CD14-positive monocyte (primary cell): ENCODE measurements at regions not wholly inside any gene's neighbourhood (a gene's known extent, or its start where the extent isn't known, plus 50 kb on each side); places are given as distances from the start of the nearest gene placed in this dataset.

Experiments
- DNase-seq, 3 donors: peaks; one replicate each; pipeline ENCODE4 v3.0.0-alpha.2; 2011 to 2022
- H2AFZ ChIP-seq: 2 replicates; pipeline ENCODE4 v1.6.0; 2012; ENCODE audit warnings: mild to moderate bottlenecking, low read depth, low read length, inconsistent platforms; ENCODE audit not compliant: insufficient read depth, poor library complexity, severe bottlenecking
- H3K27ac ChIP-seq, 2 donors: 1 replicate in 1 of 2; 2 replicates in 1 of 2; pipeline ENCODE4 v1.5.1; 2012 to 2013; ENCODE audit warnings: low read length in 2 of 2, control low read depth in 1 of 2, inconsistent platforms in 1 of 2, low read depth in 1 of 2, mild to moderate bottlenecking in 1 of 2
- H3K27me3 ChIP-seq, 2 donors: one replicate each; pipeline versions ENCODE4 v1.6.0 to v1.6.1; 2011 to 2013; ENCODE audit warnings: low read length in 2 of 2; ENCODE audit not compliant: control insufficient read depth in 2 of 2, insufficient read depth in 2 of 2
- H3K36me3 ChIP-seq, 2 donors: replicated peaks in 1 of 2; 1 replicate in 1 of 2; 2 replicates in 1 of 2; pipeline versions ENCODE4 v1.5.1 to v1.6.1; 2012 to 2013; ENCODE audit warnings: low read length in 2 of 2, control low read depth in 1 of 2, inconsistent platforms in 1 of 2, mild to moderate bottlenecking in 1 of 2; ENCODE audit not compliant: insufficient read depth in 2 of 2, control insufficient read depth in 1 of 2
- H3K4me1 ChIP-seq, 2 donors: 1 replicate in 1 of 2; 2 replicates in 1 of 2; pipeline versions ENCODE4 v1.5.1 to v1.6.1; 2012 to 2013; ENCODE audit warnings: low read length in 2 of 2, control low read depth in 1 of 2, inconsistent platforms in 1 of 2, mild to moderate bottlenecking in 1 of 2, moderate library complexity in 1 of 2; ENCODE audit not compliant: insufficient read depth in 2 of 2, control insufficient read depth in 1 of 2
- H3K4me2 ChIP-seq: replicated peaks from 2 replicates; pipeline ENCODE3; 2012; ENCODE audit warnings: low read length, moderate library complexity, mild to moderate bottlenecking; ENCODE audit not compliant: poor library complexity, severe bottlenecking; ENCODE audit errors: extremely low read depth
- H3K4me3 ChIP-seq, 3 experiments: fragments of 200-600 bp in 1 of 3; sonication (generic) in 1 of 3; replicated peaks in 1 of 3; 1 replicate in 2 of 3; 2 replicates in 1 of 3; pipeline ENCODE4 v1.5.1; 2011 to 2013; ENCODE audit warnings: low read length in 3 of 3, mild to moderate bottlenecking in 3 of 3, control low read depth in 2 of 3, low read depth in 2 of 3, inconsistent platforms in 1 of 3, moderate library complexity in 1 of 3
- H3K79me2 ChIP-seq: 2 replicates; pipeline ENCODE4 v1.6.0; 2012; ENCODE audit warnings: mild to moderate bottlenecking, control low read depth, inconsistent platforms, low read length, moderate library complexity; ENCODE audit not compliant: insufficient read depth
- H3K9ac ChIP-seq: 2 replicates; pipeline ENCODE4 v1.6.0; 2017; ENCODE audit warnings: low read length, mild to moderate bottlenecking; ENCODE audit not compliant: insufficient read depth, poor library complexity, severe bottlenecking
- H3K9me3 ChIP-seq, 2 donors: replicated peaks in 1 of 2; 1 replicate in 1 of 2; 2 replicates in 1 of 2; pipeline versions ENCODE4 v1.5.1 to v1.6.1; 2012 to 2013; ENCODE audit warnings: low read length in 2 of 2, control low read depth in 1 of 2; ENCODE audit not compliant: control insufficient read depth in 1 of 2, insufficient read depth in 1 of 2
- H4K20me1 ChIP-seq: 2 replicates; pipeline ENCODE4 v1.6.0; 2012; ENCODE audit warnings: mild to moderate bottlenecking, low read length, control low read depth, moderate library complexity; ENCODE audit not compliant: insufficient read depth
- H3K27ac Mint-ChIP-seq, 7 donors: one replicate each; pipeline ENCODE4 v1.8.0; 2020; ENCODE audit warnings: mild to moderate bottlenecking in 7 of 7, mixed read lengths in 7 of 7, moderate library complexity in 6 of 7, inconsistent platforms in 2 of 7
- H3K27me3 Mint-ChIP-seq, 3 donors: one replicate each; pipeline ENCODE4 v1.8.0; 2021 to 2022; ENCODE audit warnings: low read depth in 3 of 3, mild to moderate bottlenecking in 3 of 3, mixed read lengths in 3 of 3, moderate library complexity in 3 of 3, inconsistent platforms in 1 of 3
- H3K36me3 Mint-ChIP-seq, 2 donors: one replicate each; pipeline ENCODE4 v1.8.0; 2020; ENCODE audit warnings: mixed read lengths in 2 of 2, inconsistent platforms in 1 of 2, mild to moderate bottlenecking in 1 of 2
- H3K4me1 Mint-ChIP-seq: one replicate; pipeline ENCODE4 v1.8.0; 2020; ENCODE audit warnings: mild to moderate bottlenecking, mixed read lengths
- H3K4me3 Mint-ChIP-seq, 2 donors: one replicate each; pipeline ENCODE4 v1.8.0; 2020; ENCODE audit warnings: mild to moderate bottlenecking in 2 of 2, mixed read lengths in 2 of 2, moderate library complexity in 1 of 2
- H3K9me3 Mint-ChIP-seq, 7 donors: one replicate each; pipeline ENCODE4 v1.8.0; 2020 to 2022; ENCODE audit warnings: mixed read lengths in 7 of 7, mild to moderate bottlenecking in 6 of 7, moderate library complexity in 6 of 7, inconsistent platforms in 2 of 7
- CTCF ChIP-seq: fragments of 200-600 bp; IDR thresholded peaks from one replicate; pipeline ENCODE4 v1.8.0; 2022; ENCODE audit warnings: antibody characterized with exemption, mild to moderate bottlenecking
- WGBS: methylation state at CpG from one replicate; pipeline ENCODE4 v1.1.5; 2013; ENCODE audit warnings: missing lambda C conversion rate; ENCODE audit not compliant: insufficient coverage; 5-methylcytosine and 5-hydroxymethylcytosine counted together
- intact Hi-C, 2 donors: fragments of 100-400 bp; cut with micrococcal nuclease; formaldehyde crosslinking; loops; one replicate each; pipeline versions ENCODE4 v1.15.0 to v1.15.1; 2023

GRCh38 chr3:147795418-147795817, 386.3 kb downstream of the ZIC1 start:
- intact Hi-C loops: no loop called here
- Histone ChIP-seq H3K27me3 (no peaks in the 10 kb centered on the region), H4K20me1 (no peaks in the 10 kb centered on the region), H3K4me2 (no peak overlapping the region), H3K36me3 (no peaks in the 10 kb centered on the region), H3K4me3 (no peak overlapping the region), H3K4me1 (no peaks in the 10 kb centered on the region), H3K79me2 (no peaks in the 10 kb centered on the region), H3K9me3 (no peaks in the 10 kb centered on the region), H3K27ac (no peak overlapping the region), H3K9ac (no peak overlapping the region), H2AFZ (no peak overlapping the region)
- H3K27me3 Mint-ChIP-seq: no peaks in the 10 kb centered on the region
- no peak overlapping the region for H3K27ac Mint-ChIP-seq
- TF ChIP-seq CTCF: no peak
- peaks cover 0 to 3% (median 0%) of the 10 kb centered on the region in 7 donors for H3K9me3 Mint-ChIP-seq
- no peaks in the 10 kb centered on the region for H3K4me1 Mint-ChIP-seq
- H3K4me3 Mint-ChIP-seq: no peak overlapping the region
- H3K36me3 Mint-ChIP-seq: no peaks in the 10 kb centered on the region
- DNase-seq: no peak
- no CpG with 5 or more reads among the region's 1 CpG for WGBS

- Histone ChIP-seq H3K27ac (no peak overlapping the region), H3K4me1 (no peaks in the 10 kb centered on the region), H3K79me2 (no peaks in the 10 kb centered on the region), H3K4me2 (no peak overlapping the region), H4K20me1 (no peaks in the 10 kb centered on the region), H3K4me3 (no peak overlapping the region), H3K36me3 (no peaks in the 10 kb centered on the region), H3K27me3 (no peaks in the 10 kb centered on the region), H3K9ac (no peak overlapping the region), H3K9me3 (no peaks in the 10 kb centered on the region), H2AFZ (no peak overlapping the region)
- DNase-seq: no peak
- Mint-ChIP-seq H3K4me1 (no peaks in the 10 kb centered on the region), H3K9me3 (peaks cover 0 to 3% (median 0%) of the 10 kb centered on the region in 7 donors), H3K27ac (no peak overlapping the region), H3K36me3 (no peaks in the 10 kb centered on the region), H3K4me3 (no peak overlapping the region), H3K27me3 (no peaks in the 10 kb centered on the region)
- intact Hi-C loops: no loop called here
- no peak for TF ChIP-seq CTCF
Observed at GRCh38 chr3:147797095-147797494, 387.9 kb downstream of the ZIC1 start.
